Karpas-422 (cell line): ENCODE measurements at regions not wholly inside any gene's neighbourhood (a gene's known extent, or its start where the extent isn't known, plus 50 kb on each side); places are given as distances from the start of the nearest gene placed in this dataset.
"Not testable (repeated sequence)": the region's sequence is repeated elsewhere in the genome, so short reads cannot be mapped to it uniquely, and the experiment has no call there.

ENCODE experiments used
- DNase-seq: peaks from one replicate; pipeline ENCODE4 v3.0.0-alpha.2; 2015
- H2AFZ ChIP-seq: fragments of 200-600 bp; sonication (generic); 2 replicates; pipeline ENCODE4 v1.6.1; 2014; ENCODE audit warnings: antibody characterized with exemption, low read length, mixed read lengths
- H3K27ac ChIP-seq: fragments of 200-600 bp; sonication (generic); 2 replicates; pipeline ENCODE4 v1.5.1; 2014; ENCODE audit warnings: mild to moderate bottlenecking, low read length, moderate library complexity
- H3K27me3 ChIP-seq: fragments of 200-600 bp; sonication (generic); 2 replicates; pipeline ENCODE4 v1.6.1; 2014; ENCODE audit warnings: low read length, mixed read lengths
- H3K36me3 ChIP-seq: fragments of 200-600 bp; sonication (generic); 2 replicates; pipeline ENCODE4 v1.6.1; 2014; ENCODE audit warnings: low read length, mixed read lengths; ENCODE audit not compliant: insufficient read depth
- H3K4me1 ChIP-seq: fragments of 200-600 bp; sonication (generic); 2 replicates; pipeline ENCODE4 v1.6.1; 2014; ENCODE audit warnings: mild to moderate bottlenecking, low read length, mixed read lengths
- H3K4me2 ChIP-seq: fragments of 200-600 bp; sonication (generic); 2 replicates; pipeline ENCODE4 v1.6.1; 2014; ENCODE audit warnings: low read length, low read depth, mild to moderate bottlenecking; ENCODE audit not compliant: poor library complexity, severe bottlenecking
- H3K4me3 ChIP-seq: fragments of 200-600 bp; sonication (generic); 2 replicates; pipeline ENCODE4 v1.5.1; 2014; ENCODE audit warnings: mild to moderate bottlenecking, antibody characterized with exemption, low read length, mixed read lengths
- H3K79me2 ChIP-seq: fragments of 200-600 bp; sonication (generic); 2 replicates; pipeline ENCODE4 v1.6.1; 2014; ENCODE audit warnings: mild to moderate bottlenecking, low read length, mixed read lengths
- H3K9ac ChIP-seq: fragments of 200-600 bp; sonication (generic); 2 replicates; pipeline ENCODE4 v1.6.0; 2014; ENCODE audit warnings: low read length
- H3K9me2 ChIP-seq: fragments of 200-600 bp; sonication (generic), shearing (Covaris generic); replicated peaks from 2 replicates; pipeline ENCODE4 v1.6.0; 2014; ENCODE audit warnings: mild to moderate bottlenecking, low read length, moderate library complexity; ENCODE audit not compliant: insufficient read depth
- H3K9me3 ChIP-seq: fragments of 300-700, 200-600 bp; sonication (generic); 2 replicates; pipeline ENCODE4 v1.6.1; 2014; ENCODE audit warnings: low read length, mixed read lengths
- H4K20me1 ChIP-seq: fragments of 200-600 bp; sonication (generic); 2 replicates; pipeline ENCODE4 v1.6.1; 2014; ENCODE audit warnings: mild to moderate bottlenecking, antibody characterized with exemption, low read length, low read depth; ENCODE audit not compliant: insufficient read depth

- no peak overlapping the region for H2AFZ ChIP-seq
- no peaks in the 10 kb centered on the region for H3K36me3 ChIP-seq
- H3K4me3 ChIP-seq, result no peak overlapping the region
- no peak overlapping the region for H3K27ac ChIP-seq
- no peaks in the 10 kb centered on the region for H4K20me1 ChIP-seq
- no peaks in the 10 kb centered on the region for H3K9me2 ChIP-seq
- no peaks in the 10 kb centered on the region for H3K27me3 ChIP-seq
- no peaks in the 10 kb centered on the region for H3K79me2 ChIP-seq
- no peak overlapping the region for H3K9ac ChIP-seq
- no peak for DNase-seq
- no peak overlapping the region for H3K4me2 ChIP-seq
- H3K4me1 ChIP-seq, result no peaks in the 10 kb centered on the region
- no peaks in the 10 kb centered on the region for H3K9me3 ChIP-seq
Measured at GRCh38 chr1:9466780-9467758, 72.2 kb upstream of the SLC25A33 start.

GRCh38 chr1:9469882-9470281, 69.4 kb upstream of the SLC25A33 start:
- not testable (repeated sequence) for H3K4me2 ChIP-seq, H3K9me3 ChIP-seq, H2AFZ ChIP-seq, H3K27ac ChIP-seq, H3K4me3 ChIP-seq, H4K20me1 ChIP-seq, H3K4me1 ChIP-seq, H3K9me2 ChIP-seq, H3K27me3 ChIP-seq, H3K79me2 ChIP-seq, H3K9ac ChIP-seq, H3K36me3 ChIP-seq, DNase-seq

GRCh38 chr1:9471679-9472078, 67.6 kb upstream of the SLC25A33 start:
- Histone ChIP-seq H3K27me3 (no peaks in the 10 kb centered on the region), H2AFZ (no peak overlapping the region), H4K20me1 (no peaks in the 10 kb centered on the region), H3K36me3 (no peaks in the 10 kb centered on the region), H3K4me2 (no peak overlapping the region), H3K9ac (no peak overlapping the region), H3K27ac (no peak overlapping the region), H3K9me3 (no peaks in the 10 kb centered on the region), H3K9me2 (no peaks in the 10 kb centered on the region), H3K79me2 (no peaks in the 10 kb centered on the region), H3K4me3 (no peak overlapping the region), H3K4me1 (no peaks in the 10 kb centered on the region)
- DNase-seq, result no peak

- H3K36me3 ChIP-seq, result no peaks in the 10 kb centered on the region
- H3K4me2 ChIP-seq, result no peak overlapping the region
- H3K27ac ChIP-seq, result no peak overlapping the region
- no peaks in the 10 kb centered on the region for H3K79me2 ChIP-seq
- H3K9ac ChIP-seq, result no peak overlapping the region
- H3K9me2 ChIP-seq, result no peaks in the 10 kb centered on the region
- H3K4me1 ChIP-seq, result no peaks in the 10 kb centered on the region
- no peaks in the 10 kb centered on the region for H3K27me3 ChIP-seq
- no peaks in the 10 kb centered on the region for H3K9me3 ChIP-seq
- H4K20me1 ChIP-seq, result no peaks in the 10 kb centered on the region
- no peak overlapping the region for H3K4me3 ChIP-seq
- DNase-seq, result no peak
- no peak overlapping the region for H2AFZ ChIP-seq
Measured at GRCh38 chr1:9472386-9473031, 66.8 kb upstream of the SLC25A33 start.

- Histone ChIP-seq H3K9me3 (no peaks in the 10 kb centered on the region), H4K20me1 (no peaks in the 10 kb centered on the region), H3K27ac (no peak overlapping the region), H3K27me3 (no peaks in the 10 kb centered on the region), H3K36me3 (no peaks in the 10 kb centered on the region), H3K9ac (no peak overlapping the region), H3K4me2 (no peak overlapping the region), H3K9me2 (no peaks in the 10 kb centered on the region), H3K4me3 (no peak overlapping the region), H3K79me2 (no peaks in the 10 kb centered on the region), H3K4me1 (no peaks in the 10 kb centered on the region), H2AFZ (no peak overlapping the region)
- DNase-seq, result no peak
Measured at GRCh38 chr1:9473032-9473807, 66.0 kb upstream of the SLC25A33 start.

GRCh38 chr1:9475061-9475627, 64.1 kb upstream of the SLC25A33 start:
- H3K4me2 ChIP-seq, result no peak overlapping the region
- H3K36me3 ChIP-seq, result no peaks in the 10 kb centered on the region
- no peaks in the 10 kb centered on the region for H3K27me3 ChIP-seq
- no peaks in the 10 kb centered on the region for H3K9me2 ChIP-seq
- H3K4me1 ChIP-seq, result no peaks in the 10 kb centered on the region
- no peak overlapping the region for H3K27ac ChIP-seq
- H3K9me3 ChIP-seq, result no peaks in the 10 kb centered on the region
- H4K20me1 ChIP-seq, result no peaks in the 10 kb centered on the region
- no peaks in the 10 kb centered on the region for H3K79me2 ChIP-seq
- H2AFZ ChIP-seq, result no peak overlapping the region
- no peak for DNase-seq
- H3K4me3 ChIP-seq, result no peak overlapping the region
- no peak overlapping the region for H3K9ac ChIP-seq

- Histone ChIP-seq H3K4me3 (no peak overlapping the region), H3K9me2 (no peaks in the 10 kb centered on the region), H3K27ac (no peak overlapping the region), H3K4me1 (no peaks in the 10 kb centered on the region), H4K20me1 (no peaks in the 10 kb centered on the region), H3K4me2 (no peak overlapping the region), H3K36me3 (no peaks in the 10 kb centered on the region), H3K79me2 (no peaks in the 10 kb centered on the region), H3K9me3 (no peaks in the 10 kb centered on the region), H3K27me3 (no peaks in the 10 kb centered on the region), H3K9ac (no peak overlapping the region), H2AFZ (no peak overlapping the region)
- no peak for DNase-seq
Measured at GRCh38 chr1:9476790-9477463, 62.3 kb upstream of the SLC25A33 start.
